Fibroblast of pulmonary artery (primary cell): ENCODE measurements at regions not wholly inside any gene's neighbourhood (a gene's known extent, or its start where the extent isn't known, plus 50 kb on each side); places are given as distances from the start of the nearest gene placed in this dataset.

Source experiments
- DNase-seq: peaks from one replicate; pipeline ENCODE4 v3.0.0-alpha.2; 2010; ENCODE audit warnings: low read depth
- H3K4me3 ChIP-seq: replicated peaks from 2 replicates; pipeline ENCODE4 v1.5.1; 2011; ENCODE audit warnings: low read depth, mild to moderate bottlenecking, control low read depth, low read length, moderate library complexity
- TF ChIP-seq, protein P1 (sequence below): IDR thresholded peaks from 2 replicates; pipeline ENCODE4 v1.5.1; 2011; ENCODE audit warnings: mild to moderate bottlenecking, control low read depth, low read length, inconsistent platforms; ENCODE audit errors: missing control alignments

DNA sequence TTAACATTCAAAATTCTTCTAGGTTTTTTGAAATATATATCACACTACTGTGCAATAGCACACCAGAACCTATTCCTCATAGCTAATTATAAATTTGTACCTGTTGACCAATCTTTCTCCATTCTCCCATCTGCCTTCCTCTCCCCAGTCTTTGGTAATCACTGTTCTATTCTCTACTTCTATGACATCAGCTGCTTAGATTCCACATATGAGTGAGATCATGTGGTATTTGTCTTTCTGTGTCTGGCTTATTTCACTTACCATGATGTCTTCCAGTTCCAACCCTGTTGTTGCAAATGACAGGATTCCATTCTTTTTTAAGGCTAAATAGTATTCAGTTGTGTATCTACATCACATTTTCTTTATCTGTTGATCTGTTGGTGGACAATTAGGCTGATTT, 54.4 kb upstream of the CCDC6 start:
- no peak overlapping the region for H3K4me3 ChIP-seq
- DNase-seq = peak; percentile 4
- TF ChIP-seq, protein P1, sequence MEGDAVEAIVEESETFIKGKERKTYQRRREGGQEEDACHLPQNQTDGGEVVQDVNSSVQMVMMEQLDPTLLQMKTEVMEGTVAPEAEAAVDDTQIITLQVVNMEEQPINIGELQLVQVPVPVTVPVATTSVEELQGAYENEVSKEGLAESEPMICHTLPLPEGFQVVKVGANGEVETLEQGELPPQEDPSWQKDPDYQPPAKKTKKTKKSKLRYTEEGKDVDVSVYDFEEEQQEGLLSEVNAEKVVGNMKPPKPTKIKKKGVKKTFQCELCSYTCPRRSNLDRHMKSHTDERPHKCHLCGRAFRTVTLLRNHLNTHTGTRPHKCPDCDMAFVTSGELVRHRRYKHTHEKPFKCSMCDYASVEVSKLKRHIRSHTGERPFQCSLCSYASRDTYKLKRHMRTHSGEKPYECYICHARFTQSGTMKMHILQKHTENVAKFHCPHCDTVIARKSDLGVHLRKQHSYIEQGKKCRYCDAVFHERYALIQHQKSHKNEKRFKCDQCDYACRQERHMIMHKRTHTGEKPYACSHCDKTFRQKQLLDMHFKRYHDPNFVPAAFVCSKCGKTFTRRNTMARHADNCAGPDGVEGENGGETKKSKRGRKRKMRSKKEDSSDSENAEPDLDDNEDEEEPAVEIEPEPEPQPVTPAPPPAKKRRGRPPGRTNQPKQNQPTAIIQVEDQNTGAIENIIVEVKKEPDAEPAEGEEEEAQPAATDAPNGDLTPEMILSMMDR = no peak

DNA sequence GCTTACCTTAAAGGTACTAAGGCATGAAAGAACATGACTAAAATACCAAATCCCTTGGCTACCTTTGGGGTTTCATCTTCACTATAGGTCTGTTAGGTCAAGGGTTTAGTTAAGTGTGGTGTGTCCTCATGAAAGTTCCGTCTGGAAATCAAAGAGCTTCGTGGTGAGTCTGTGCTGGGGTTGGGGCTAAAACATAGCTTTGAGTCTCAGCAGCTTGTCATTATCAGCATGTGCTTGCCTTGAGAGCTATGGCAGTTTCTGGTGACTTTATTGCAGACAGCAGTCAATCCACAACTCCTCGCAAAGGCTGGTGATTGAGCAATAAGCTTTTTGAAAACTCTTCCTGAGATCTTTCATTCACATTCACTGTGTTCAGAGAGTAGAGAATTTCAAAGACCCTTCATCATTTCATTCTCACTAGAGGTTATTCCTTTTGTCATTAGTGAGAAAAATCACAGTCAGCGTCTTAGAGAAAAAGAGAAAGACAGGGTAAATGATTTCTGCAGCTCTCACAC, 53.2 kb upstream of the CCDC6 start:
- DNase-seq = no peak
- TF ChIP-seq, protein P1 = no peak
- H3K4me3 ChIP-seq = no peak overlapping the region

DNA sequence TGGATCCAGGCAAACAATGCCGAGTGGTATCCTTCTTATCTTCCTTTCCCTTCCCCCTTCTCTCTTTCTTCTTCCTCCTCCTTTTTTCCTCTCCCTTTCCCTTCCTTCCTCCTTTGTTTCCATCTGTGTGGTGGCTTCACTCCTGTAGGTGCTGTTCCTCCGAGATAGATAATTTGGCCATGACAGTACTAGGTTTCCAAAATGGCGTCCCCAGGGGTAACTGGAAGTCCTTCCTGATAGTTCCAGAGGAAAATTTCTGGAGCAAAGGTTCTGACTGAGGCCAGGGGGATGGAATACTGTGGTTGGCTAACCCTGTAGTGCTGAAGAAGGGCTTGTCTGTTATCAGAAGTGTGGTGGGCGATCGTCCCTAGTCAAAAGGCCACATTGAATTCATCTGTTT, 52.5 kb upstream of the CCDC6 start:
- no peak overlapping the region for H3K4me3 ChIP-seq
- TF ChIP-seq, protein P1 = no peak
- DNase-seq = no peak

DNA sequence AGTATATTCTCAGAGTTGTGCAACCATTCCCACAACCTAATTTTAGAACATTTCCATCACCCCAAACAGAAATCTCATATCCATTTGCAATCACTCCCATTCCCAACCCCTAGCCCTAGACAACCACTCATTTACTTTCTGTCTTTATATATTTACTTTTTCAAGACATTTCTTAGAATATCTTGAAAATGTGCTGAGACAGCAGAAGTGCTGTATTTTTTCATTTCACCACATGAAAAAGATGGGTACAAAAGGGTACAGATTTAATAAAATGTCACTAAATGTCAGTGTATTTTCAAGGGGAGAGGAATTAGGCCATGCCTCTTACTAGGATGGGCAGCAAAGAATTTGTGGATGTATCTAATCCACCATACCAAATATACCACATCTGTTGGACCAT, 51.6 kb upstream of the CCDC6 start:
- H3K4me3 ChIP-seq = no peak overlapping the region
- TF ChIP-seq, protein P1 = no peak
- DNase-seq = no peak
